NOMO-1 (cell line): ENCODE measurements at regions not wholly inside any gene's neighbourhood (a gene's known extent, or its start where the extent isn't known, plus 50 kb on each side); places are given as distances from the start of the nearest gene placed in this dataset.
"Not testable (repeated sequence)": the region's sequence is repeated elsewhere in the genome, so short reads cannot be mapped to it uniquely, and the experiment has no call there.

Source experiments
- DNase-seq, 2 experiments: peaks; one replicate each; lab custom pipeline; 2025; ENCODE audit not compliant: unreplicated experiment in 2 of 2; lab: John Stamatoyannopoulos, UW

- DNase-seq: peak in 1 of 2 experiments; percentile 46
These were observed 65.2 kb downstream of the CCDC195 start for GRCh38 chr2:224650815-224651439.

GRCh38 chr2:224647684-224648083 lies 62.5 kb upstream of the CUL3 start:
- DNase-seq: not testable (repeated sequence)

- DNase-seq: peak in 1 of 2 experiments; percentile 52
These were observed 61.2 kb upstream of the CUL3 start for GRCh38 chr2:224646242-224646846.

GRCh38 chr2:224645722-224646121 lies 60.6 kb upstream of the CUL3 start:
- DNase-seq: no peak

- no peak for DNase-seq
These were observed 55.5 kb upstream of the CUL3 start for GRCh38 chr2:224640679-224641078.

- peak; percentile 57 to 82 for DNase-seq
These were observed 53.2 kb upstream of the CUL3 start for GRCh38 chr2:224638301-224638823.
